ENCODE measurements at regions not wholly inside any gene's neighbourhood (a gene's known extent, or its start where the extent isn't known, plus 50 kb on each side); places are given as distances from the start of the nearest gene placed in this dataset.

GRCh38 chr16:5870886-5871691 lies 773.5 kb upstream of the EEF2KMT start:
- DNase-seq, result no peak

- DNase-seq, result no peak
Observed at GRCh38 chr16:5867250-5867649, 769.7 kb upstream of the EEF2KMT start.

- DNase-seq, result no peak
Observed at GRCh38 chr16:5865236-5865635, 767.6 kb upstream of the EEF2KMT start.

GRCh38 chr16:5863071-5863606 lies 765.5 kb upstream of the EEF2KMT start:
- no peak for DNase-seq

GRCh38 chr16:5862103-5862840 lies 764.7 kb upstream of the EEF2KMT start:
- no peak for DNase-seq

GRCh38 chr16:5861241-5861640 lies 763.6 kb upstream of the EEF2KMT start:
- DNase-seq, result no peak

GRCh38 chr16:5858180-5858579 lies 760.6 kb upstream of the EEF2KMT start:
- DNase-seq, result no peak

- no peak for DNase-seq
Observed at GRCh38 chr16:5854027-5854426, 756.4 kb upstream of the EEF2KMT start.

- no peak for DNase-seq
Observed at GRCh38 chr16:5852151-5852550, 754.6 kb upstream of the EEF2KMT start.

- DNase-seq, result no peak
Observed at GRCh38 chr16:5851393-5851982, 753.9 kb upstream of the EEF2KMT start.

- no peak for DNase-seq
Observed at GRCh38 chr16:5850632-5851392, 753.2 kb upstream of the EEF2KMT start.

- no peak for DNase-seq
Observed at GRCh38 chr16:5845046-5845445, 747.5 kb upstream of the EEF2KMT start.

GRCh38 chr16:5841974-5842373 lies 744.4 kb upstream of the EEF2KMT start:
- no peak for DNase-seq

- no peak for DNase-seq
Observed at GRCh38 chr16:5838725-5839124, 741.1 kb upstream of the EEF2KMT start.

- DNase-seq, result no peak
Observed at GRCh38 chr16:5838071-5838470, 740.5 kb upstream of the EEF2KMT start.

GRCh38 chr16:5837007-5837670 lies 739.5 kb upstream of the EEF2KMT start:
- DNase-seq, result no peak

- DNase-seq, result no peak
Observed at GRCh38 chr16:5835876-5836275, 738.3 kb upstream of the EEF2KMT start.

GRCh38 chr16:5826332-5826731 lies 728.7 kb upstream of the EEF2KMT start:
- no peak for DNase-seq

- DNase-seq, result no peak
Observed at GRCh38 chr16:5820472-5820871, 722.9 kb upstream of the EEF2KMT start.

- no peak for DNase-seq
Observed at GRCh38 chr16:5815570-5816237, 718.1 kb upstream of the EEF2KMT start.

- DNase-seq, result no peak
Observed at GRCh38 chr16:5801396-5801795, 703.8 kb upstream of the EEF2KMT start.

GRCh38 chr16:5793556-5793955 lies 696.0 kb upstream of the EEF2KMT start:
- no peak for DNase-seq
